Rectal smooth muscle tissue (tissue), 1 donor: ENCODE measurements at regions not wholly inside any gene's neighbourhood (a gene's known extent, or its start where the extent isn't known, plus 50 kb on each side); places are given as distances from the start of the nearest gene placed in this dataset.
"Not testable (repeated sequence)": the region's sequence is repeated elsewhere in the genome, so short reads cannot be mapped to it uniquely, and the experiment has no call there.

Source experiments
- H3K27ac ChIP-seq: one replicate; pipeline ENCODE4 v1.7.0; 2013; ENCODE audit warnings: low read depth, low read length, inconsistent platforms
- H3K27me3 ChIP-seq: one replicate; pipeline ENCODE4 v1.7.0; 2013; ENCODE audit warnings: low read length; ENCODE audit not compliant: control insufficient read depth, insufficient read depth
- H3K36me3 ChIP-seq: one replicate; pipeline ENCODE4 v1.7.0; 2013; ENCODE audit warnings: low read length; ENCODE audit not compliant: control insufficient read depth, insufficient read depth
- H3K4me1 ChIP-seq: one replicate; pipeline ENCODE4 v1.7.0; 2013; ENCODE audit warnings: low read length; ENCODE audit not compliant: control insufficient read depth, insufficient read depth
- H3K4me3 ChIP-seq: one replicate; pipeline ENCODE4 v1.7.0; 2013; ENCODE audit warnings: low read length
- H3K9ac ChIP-seq: one replicate; pipeline ENCODE4 v1.7.0; 2013; ENCODE audit warnings: low read length

GRCh38 chr2:166381-166780 lies 97.5 kb downstream of the SH3YL1 start:
- no peaks in the 10 kb centered on the region for H3K27me3 ChIP-seq
- no peaks in the 10 kb centered on the region for H3K36me3 ChIP-seq
- H3K27ac ChIP-seq, result no peak overlapping the region
- H3K4me3 ChIP-seq, result no peak overlapping the region
- H3K4me1 ChIP-seq, result no peaks in the 10 kb centered on the region
- H3K9ac ChIP-seq, result no peak overlapping the region

GRCh38 chr2:165530-165929 lies 98.3 kb downstream of the SH3YL1 start:
- Histone ChIP-seq H3K9ac (no peak overlapping the region), H3K27ac (no peak overlapping the region), H3K4me3 (no peak overlapping the region), H3K36me3 (no peaks in the 10 kb centered on the region), H3K27me3 (no peaks in the 10 kb centered on the region), H3K4me1 (no peaks in the 10 kb centered on the region)

GRCh38 chr2:162473-163382 lies 101.1 kb downstream of the SH3YL1 start:
- Histone ChIP-seq H3K4me3 (no peak overlapping the region), H3K27me3 (no peaks in the 10 kb centered on the region), H3K36me3 (no peaks in the 10 kb centered on the region), H3K4me1 (no peaks in the 10 kb centered on the region), H3K27ac (no peak overlapping the region), H3K9ac (no peak overlapping the region)

GRCh38 chr2:161729-162128 lies 102.1 kb downstream of the SH3YL1 start:
- Histone ChIP-seq H3K4me3 (no peak overlapping the region), H3K27me3 (no peaks in the 10 kb centered on the region), H3K27ac (no peak overlapping the region), H3K9ac (no peak overlapping the region), H3K4me1 (no peaks in the 10 kb centered on the region), H3K36me3 (no peaks in the 10 kb centered on the region)

- H3K27ac ChIP-seq, result no peak overlapping the region
- no peaks in the 10 kb centered on the region for H3K27me3 ChIP-seq
- H3K4me3 ChIP-seq, result no peak overlapping the region
- H3K9ac ChIP-seq, result no peak overlapping the region
- no peaks in the 10 kb centered on the region for H3K4me1 ChIP-seq
- H3K36me3 ChIP-seq, result no peaks in the 10 kb centered on the region
These were observed 105.4 kb upstream of the FAM110C start for GRCh38 chr2:151553-152334.

GRCh38 chr2:145407-145806 lies 99.1 kb upstream of the FAM110C start:
- Histone ChIP-seq H3K4me1 (no peaks in the 10 kb centered on the region), H3K36me3 (no peaks in the 10 kb centered on the region), H3K27ac (no peak overlapping the region), H3K27me3 (no peaks in the 10 kb centered on the region), H3K4me3 (no peak overlapping the region), H3K9ac (no peak overlapping the region)

- Histone ChIP-seq H3K27ac (no peak overlapping the region), H3K27me3 (no peaks in the 10 kb centered on the region), H3K4me1 (no peaks in the 10 kb centered on the region), H3K9ac (no peak overlapping the region), H3K36me3 (no peaks in the 10 kb centered on the region), H3K4me3 (no peak overlapping the region)
These were observed 95.3 kb upstream of the FAM110C start for GRCh38 chr2:141611-142010.

- Histone ChIP-seq H3K27ac (no peak overlapping the region), H3K27me3 (no peaks in the 10 kb centered on the region), H3K9ac (no peak overlapping the region), H3K4me3 (no peak overlapping the region), H3K36me3 (no peaks in the 10 kb centered on the region), H3K4me1 (no peaks in the 10 kb centered on the region)
These were observed 90.4 kb upstream of the FAM110C start for GRCh38 chr2:136666-137065.

- Histone ChIP-seq H3K4me3 (peak overlapping the region; percentile 27), H3K27ac (no peak overlapping the region), H3K36me3 (no peaks in the 10 kb centered on the region), H3K4me1 (no peaks in the 10 kb centered on the region), H3K27me3 (no peaks in the 10 kb centered on the region), H3K9ac (no peak overlapping the region)
These were observed 87.6 kb upstream of the FAM110C start for GRCh38 chr2:133675-134593.

- H3K4me1 ChIP-seq, H3K4me3 ChIP-seq, H3K27me3 ChIP-seq, H3K36me3 ChIP-seq, H3K9ac ChIP-seq, H3K27ac ChIP-seq: not testable (repeated sequence)
These were observed 80.5 kb upstream of the FAM110C start for GRCh38 chr2:126769-127168.

- Histone ChIP-seq H3K27me3 (no peaks in the 10 kb centered on the region), H3K4me1 (no peaks in the 10 kb centered on the region), H3K9ac (no peak overlapping the region), H3K36me3 (no peaks in the 10 kb centered on the region), H3K4me3 (no peak overlapping the region), H3K27ac (no peak overlapping the region)
These were observed 78.1 kb upstream of the FAM110C start for GRCh38 chr2:124241-124880.

- Histone ChIP-seq H3K4me3 (no peak overlapping the region), H3K27ac (no peak overlapping the region), H3K4me1 (no peaks in the 10 kb centered on the region), H3K36me3 (no peaks in the 10 kb centered on the region), H3K9ac (no peak overlapping the region), H3K27me3 (no peaks in the 10 kb centered on the region)
These were observed 70.6 kb upstream of the FAM110C start for GRCh38 chr2:116953-117352.
